H1 (cell line): ENCODE measurements at regions not wholly inside any gene's neighbourhood (a gene's known extent, or its start where the extent isn't known, plus 50 kb on each side); places are given as distances from the start of the nearest gene placed in this dataset.

ENCODE experiments used
- CTCF ChIA-PET: fragments of 300-600 bp; sonication (Branson Sonifier 250); formaldehyde crosslinking; loops from one replicate; lab custom pipeline; 2021; ENCODE audit not compliant: partially characterized antibody; lab: Charles Lee
- POLR2A ChIA-PET: fragments of 300-600 bp; sonication (Branson Sonifier 250); formaldehyde crosslinking; loops from one replicate; lab custom pipeline; 2021; ENCODE audit warnings: inconsistent platforms; ENCODE audit not compliant: partially characterized antibody; lab: Charles Lee
- DNase-seq, 2 experiments: peaks; one replicate each; pipeline versions ENCODE4 v3.0.0 to v3.0.0-alpha.2; 2010 to 2022; ENCODE audit warnings: low spot score in 2 of 2, low read depth in 1 of 2, mixed read lengths in 1 of 2
- FAIRE-seq: peaks from 2 replicates; lab custom pipeline; 2011; peaks lifted over from hg19 to GRCh38; lab: Jason Lieb, UNC
- H2AFZ ChIP-seq: 2 replicates; pipeline ENCODE4 v1.8.1; 2012; ENCODE audit warnings: low read length, inconsistent platforms
- H2AK5ac ChIP-seq: 2 replicates; pipeline ENCODE4 v1.6.1; 2013; ENCODE audit warnings: low read depth, low read length
- H2BK120ac ChIP-seq: replicated peaks from 2 replicates; pipeline ENCODE3; 2013; ENCODE audit warnings: low read depth, low read length, inconsistent platforms
- H2BK12ac ChIP-seq: 2 replicates; pipeline ENCODE4 v1.6.1; 2013; ENCODE audit warnings: low read depth, low read length
- H2BK15ac ChIP-seq: 2 replicates; pipeline ENCODE4 v1.6.1; 2013; ENCODE audit warnings: low read length
- H2BK20ac ChIP-seq: 2 replicates; pipeline ENCODE4 v1.6.1; 2013; ENCODE audit warnings: low read length
- H2BK5ac ChIP-seq: 2 replicates; pipeline ENCODE4 v1.6.1; 2013; ENCODE audit warnings: low read depth, low read length
- H3K14ac ChIP-seq: 2 replicates; pipeline ENCODE4 v1.6.1; 2013; ENCODE audit warnings: inconsistent platforms; ENCODE audit not compliant: insufficient read length
- H3K18ac ChIP-seq: 2 replicates; pipeline ENCODE4 v1.6.1; 2013; ENCODE audit warnings: low read length; ENCODE audit errors: extremely low read depth
- H3K23ac ChIP-seq: 2 replicates; pipeline ENCODE4 v1.6.1; 2013; ENCODE audit warnings: inconsistent platforms; ENCODE audit not compliant: insufficient read length
- H3K23me2 ChIP-seq: 2 replicates; pipeline ENCODE4 v1.6.1; 2013; ENCODE audit warnings: low read depth, low read length
- H3K27ac ChIP-seq: 2 replicates; pipeline ENCODE4 v1.6.1; 2011; ENCODE audit warnings: low read depth, low read length, inconsistent platforms
- H3K27me3 ChIP-seq, 4 experiments: replicated peaks in 1 of 4; 1 replicate in 1 of 4; 2 replicates in 3 of 4; pipeline versions ENCODE4 v1.6.1 to v1.8.1; 2011 to 2013; ENCODE audit warnings: low read length in 3 of 4, mild to moderate bottlenecking in 3 of 4, inconsistent platforms in 2 of 4, mixed read lengths in 2 of 4, moderate library complexity in 1 of 4; ENCODE audit not compliant: control insufficient read depth in 3 of 4, insufficient read depth in 3 of 4; ENCODE audit errors: extremely low read depth in 1 of 4
- H3K36me3 ChIP-seq, 4 experiments: 2 replicates each; pipeline versions ENCODE4 v1.6.1 to v1.8.1; 2011 to 2013; ENCODE audit warnings: mild to moderate bottlenecking in 4 of 4, low read length in 3 of 4, moderate library complexity in 2 of 4, control low read depth in 1 of 4, inconsistent platforms in 1 of 4; ENCODE audit not compliant: insufficient read depth in 4 of 4, control insufficient read depth in 2 of 4
- H3K4ac ChIP-seq: replicated peaks from 2 replicates; pipeline ENCODE3; 2013; ENCODE audit warnings: low read length, low read depth, mixed read lengths, inconsistent platforms; ENCODE audit not compliant: insufficient read length
- H3K4me1 ChIP-seq, 4 experiments: replicated peaks in 1 of 4; 1 replicate in 1 of 4; 2 replicates in 3 of 4; pipeline versions ENCODE4 v1.6.1 to v1.8.1; 2011 to 2013; ENCODE audit warnings: low read length in 3 of 4, inconsistent platforms in 2 of 4, mixed read lengths in 1 of 4; ENCODE audit not compliant: insufficient read depth in 4 of 4, control insufficient read depth in 3 of 4
- H3K4me2 ChIP-seq, 2 experiments: 2 replicates each; pipeline versions ENCODE4 v1.6.1 to v1.8.1; 2011 to 2013; ENCODE audit warnings: low read depth in 2 of 2, low read length in 2 of 2, control low read depth in 1 of 2, inconsistent platforms in 1 of 2, mild to moderate bottlenecking in 1 of 2; ENCODE audit not compliant: insufficient read depth in 1 of 2
- H3K4me3 ChIP-seq, 4 experiments: fragments of 200-600, 300-600 bp in 1 of 4; sonication (generic), shearing (Covaris generic), sonication (Bioruptor Twin) in 1 of 4; 2 replicates each; pipeline versions ENCODE4 v1.5.1 to v1.8.1; 2011 to 2016; ENCODE audit warnings: low read length in 4 of 4, low read depth in 3 of 4, control low read depth in 2 of 4, inconsistent platforms in 2 of 4, mild to moderate bottlenecking in 2 of 4, mixed read lengths in 1 of 4, moderate library complexity in 1 of 4; ENCODE audit not compliant: insufficient read depth in 2 of 4; ENCODE audit errors: extremely low read depth in 1 of 4
- H3K56ac ChIP-seq: replicated peaks from 2 replicates; pipeline ENCODE3; 2013; ENCODE audit warnings: low read depth, mild to moderate bottlenecking, mixed read lengths, low read length, inconsistent platforms; ENCODE audit not compliant: insufficient read length
- H3K79me1 ChIP-seq: 2 replicates; pipeline ENCODE4 v1.6.1; 2013; ENCODE audit warnings: low read depth, low read length, control low read depth
- H3K79me2 ChIP-seq, 2 experiments: 2 replicates each; pipeline versions ENCODE4 v1.6.1 to v1.8.1; 2012 to 2013; ENCODE audit warnings: low read length in 2 of 2, mild to moderate bottlenecking in 2 of 2, inconsistent platforms in 1 of 2; ENCODE audit not compliant: insufficient read depth in 2 of 2, control insufficient read depth in 1 of 2
- H3K9ac ChIP-seq, 4 experiments: replicated peaks in 1 of 4; 1 replicate in 1 of 4; 2 replicates in 3 of 4; pipeline versions ENCODE4 v1.6.1 to v1.8.1; 2011 to 2013; ENCODE audit warnings: low read depth in 3 of 4, low read length in 3 of 4, control low read depth in 2 of 4, mild to moderate bottlenecking in 2 of 4, moderate library complexity in 2 of 4, inconsistent platforms in 1 of 4; ENCODE audit errors: extremely low read depth in 1 of 4
- H3K9me3 ChIP-seq, 2 experiments: 2 replicates each; pipeline versions ENCODE4 v1.6.1 to v1.8.1; 2012 to 2013; ENCODE audit warnings: mild to moderate bottlenecking in 2 of 2, moderate library complexity in 2 of 2, control low read depth in 1 of 2, inconsistent platforms in 1 of 2, low read depth in 1 of 2, low read length in 1 of 2, mixed read lengths in 1 of 2; ENCODE audit not compliant: insufficient read depth in 2 of 2
- H4K20me1 ChIP-seq, 2 experiments: replicated peaks in 1 of 2; 2 replicates each; pipeline versions ENCODE3 to v1.8.1; 2011 to 2013; ENCODE audit warnings: inconsistent platforms in 2 of 2, low read length in 2 of 2, mild to moderate bottlenecking in 1 of 2; ENCODE audit not compliant: insufficient read depth in 2 of 2, control insufficient read depth in 1 of 2
- H4K5ac ChIP-seq: 2 replicates; pipeline ENCODE4 v1.6.1; 2013; ENCODE audit warnings: low read length, low read depth, mixed read lengths, inconsistent platforms; ENCODE audit not compliant: insufficient read length
- H4K8ac ChIP-seq: 2 replicates; pipeline ENCODE4 v1.8.0; 2013; ENCODE audit warnings: mild to moderate bottlenecking, moderate library complexity, low read length, inconsistent platforms; ENCODE audit not compliant: insufficient read depth; ENCODE audit errors: extremely low read depth
- H4K91ac ChIP-seq: replicated peaks from 2 replicates; pipeline ENCODE3; 2013; ENCODE audit warnings: low read length, mixed read lengths, inconsistent platforms; ENCODE audit not compliant: insufficient read length
- POU5F1 ChIP-seq: IDR thresholded peaks from 2 replicates; pipeline ENCODE4 v1.6.1; 2011; ENCODE audit warnings: low read depth, mild to moderate bottlenecking, low read length, moderate library complexity
- RNF2 ChIP-seq: fragments of 200-900, 300-1000 bp; sonication (generic); IDR thresholded peaks from 2 replicates; pipeline ENCODE4 v1.7.1; 2016; ENCODE audit warnings: borderline replicate concordance, low read depth, mild to moderate bottlenecking, antibody characterized with exemption, low read length; ENCODE audit not compliant: poor library complexity, severe bottlenecking; ENCODE audit errors: missing control alignments
- WGBS, 2 experiments: shearing (Covaris generic) in 1 of 2; methylation state at CpG; one replicate each; pipeline versions ENCODE4 v1.1.6 to v1.1.7; 2013 to 2015; ENCODE audit warnings: low lambda C conversion rate in 2 of 2, mixed read lengths in 2 of 2, inconsistent platforms in 1 of 2, low coverage in 1 of 2, missing lambda C conversion rate in 1 of 2; ENCODE audit not compliant: insufficient replicate concordance in 2 of 2, insufficient coverage in 1 of 2, insufficient read length in 1 of 2; ENCODE audit errors: extremely low coverage in 1 of 2, missing lambda C conversion rate in 1 of 2; 5-methylcytosine and 5-hydroxymethylcytosine counted together

DNA sequence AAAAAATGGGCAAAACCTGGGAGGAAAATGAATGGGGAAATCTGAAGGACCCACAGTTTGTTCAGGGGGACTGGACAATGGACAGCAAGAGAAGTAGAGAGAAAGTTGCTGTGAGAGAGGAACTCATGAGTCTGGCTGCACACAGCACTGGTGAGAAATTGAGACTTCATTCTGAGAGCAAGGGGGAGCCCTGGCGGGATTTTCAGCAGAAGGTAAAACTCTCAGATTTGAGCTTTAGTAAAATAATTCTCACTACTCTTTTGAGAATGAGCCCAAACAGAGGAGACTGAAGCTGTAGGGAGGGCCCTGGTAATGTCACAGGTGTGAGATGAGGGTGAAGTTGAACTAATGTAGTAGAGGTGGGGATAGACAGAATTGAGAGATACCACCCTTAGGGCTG lies 438.6 kb downstream of the OMA1 start:
- POLR2A ChIA-PET, result no interaction called here
- Histone ChIP-seq H3K27me3 (no peaks in the 10 kb centered on the region), H3K36me3 (no peaks in the 10 kb centered on the region), H4K8ac (no peak overlapping the region), H2BK120ac (no peak overlapping the region), H4K20me1 (no peaks in the 10 kb centered on the region), H4K91ac (no peak overlapping the region), H3K79me1 (no peaks in the 10 kb centered on the region), H3K4ac (no peak overlapping the region), H2BK15ac (no peak overlapping the region), H3K23me2 (no peaks in the 10 kb centered on the region; the same call in 1 of the 2 replicates), H2AFZ (no peak overlapping the region), H2BK20ac (no peak overlapping the region), H2BK12ac (no peak overlapping the region)
- TF ChIP-seq POU5F1 (no peak), RNF2 (no peak)
- TF ChIP-seq, all 59 proteins: peak for 0
- Histone ChIP-seq H3K27ac (no peak overlapping the region), H3K56ac (no peak overlapping the region), H3K9me3 (no peaks in the 10 kb centered on the region), H3K14ac (no peak overlapping the region), H3K23ac (no peak overlapping the region), H3K4me2 (no peak overlapping the region), H3K18ac (no peak overlapping the region), H3K79me2 (no peaks in the 10 kb centered on the region), H3K4me3 (no peak overlapping the region), H3K4me1 (no peaks in the 10 kb centered on the region), H2BK5ac (no peak overlapping the region), H2AK5ac (no peak overlapping the region), H4K5ac (no peak overlapping the region), H3K9ac (no peak overlapping the region)
- WGBS, 2 experiments, result 86% methylated on average over 1 of the region's 1 CpG; no CpG with 5 or more reads in 1 of the 2 experiments
- no peak for FAIRE-seq
- DNase-seq, result no peak
- CTCF ChIA-PET, result interaction anchor here (0.6 to 1.4 kb wide), 2 partner anchors 47 to 252 kb away, joined by 3 read pairs; no protein-coding TSS in a partner anchor
